GM13977 (cell line): ENCODE measurements at regions not wholly inside any gene's neighbourhood (a gene's known extent, or its start where the extent isn't known, plus 50 kb on each side); places are given as distances from the start of the nearest gene placed in this dataset.

Experiments
- DNase-seq: peaks from one replicate; pipeline ENCODE4 v3.0.0; 2012; ENCODE audit warnings: low spot score
- in situ Hi-C: fragments of 300-500 bp; cut with MboI; formaldehyde crosslinking; loops from one replicate; pipeline ENCODE4 v1.12.0; 2022; ENCODE audit warnings: low sequenced_read_pairs, low pct_unique_long_range_greater_than_20kb, mixed read lengths, inconsistent platforms; ENCODE audit not compliant: unreplicated experiment
- TF ChIP-seq, protein P1 (sequence below): IDR thresholded peaks from 2 replicates; pipeline ENCODE4 v1.5.1; 2012; ENCODE audit warnings: mild to moderate bottlenecking, control low read depth; ENCODE audit not compliant: insufficient read depth; ENCODE audit errors: extremely low read depth, missing control alignments

DNA sequence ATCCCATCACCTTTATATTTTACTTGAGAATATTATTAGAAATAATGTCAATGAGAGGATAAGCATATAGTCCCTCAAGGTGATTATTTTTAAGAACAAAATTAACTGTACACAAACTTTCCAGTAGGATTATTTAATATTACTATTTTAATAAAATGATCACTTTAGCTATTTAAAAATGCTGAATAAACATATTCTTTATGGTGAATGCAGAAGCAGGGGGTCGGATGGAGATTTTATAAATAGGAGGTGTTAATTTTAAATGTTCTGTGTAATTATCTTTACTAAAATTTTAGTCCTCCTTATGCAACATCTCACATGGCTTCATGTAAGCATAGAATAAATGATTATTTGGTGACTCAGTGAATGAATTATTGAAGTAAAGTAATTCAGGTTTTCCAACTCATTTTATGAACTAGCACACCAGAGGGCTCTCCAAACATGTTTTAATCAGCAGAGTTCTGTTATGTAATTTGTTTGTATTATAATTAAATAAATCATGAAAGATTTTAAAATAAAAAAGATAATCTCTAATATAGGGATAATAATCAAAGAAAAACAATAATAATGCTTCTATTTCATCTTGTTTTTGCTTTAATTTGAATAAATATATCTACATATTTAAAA is 1635.2 kb downstream of the EFNB2 start:
- TF ChIP-seq, protein P1, sequence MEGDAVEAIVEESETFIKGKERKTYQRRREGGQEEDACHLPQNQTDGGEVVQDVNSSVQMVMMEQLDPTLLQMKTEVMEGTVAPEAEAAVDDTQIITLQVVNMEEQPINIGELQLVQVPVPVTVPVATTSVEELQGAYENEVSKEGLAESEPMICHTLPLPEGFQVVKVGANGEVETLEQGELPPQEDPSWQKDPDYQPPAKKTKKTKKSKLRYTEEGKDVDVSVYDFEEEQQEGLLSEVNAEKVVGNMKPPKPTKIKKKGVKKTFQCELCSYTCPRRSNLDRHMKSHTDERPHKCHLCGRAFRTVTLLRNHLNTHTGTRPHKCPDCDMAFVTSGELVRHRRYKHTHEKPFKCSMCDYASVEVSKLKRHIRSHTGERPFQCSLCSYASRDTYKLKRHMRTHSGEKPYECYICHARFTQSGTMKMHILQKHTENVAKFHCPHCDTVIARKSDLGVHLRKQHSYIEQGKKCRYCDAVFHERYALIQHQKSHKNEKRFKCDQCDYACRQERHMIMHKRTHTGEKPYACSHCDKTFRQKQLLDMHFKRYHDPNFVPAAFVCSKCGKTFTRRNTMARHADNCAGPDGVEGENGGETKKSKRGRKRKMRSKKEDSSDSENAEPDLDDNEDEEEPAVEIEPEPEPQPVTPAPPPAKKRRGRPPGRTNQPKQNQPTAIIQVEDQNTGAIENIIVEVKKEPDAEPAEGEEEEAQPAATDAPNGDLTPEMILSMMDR, result no peak
- in situ Hi-C loops, result no loop called here
- DNase-seq, result no peak

DNA sequence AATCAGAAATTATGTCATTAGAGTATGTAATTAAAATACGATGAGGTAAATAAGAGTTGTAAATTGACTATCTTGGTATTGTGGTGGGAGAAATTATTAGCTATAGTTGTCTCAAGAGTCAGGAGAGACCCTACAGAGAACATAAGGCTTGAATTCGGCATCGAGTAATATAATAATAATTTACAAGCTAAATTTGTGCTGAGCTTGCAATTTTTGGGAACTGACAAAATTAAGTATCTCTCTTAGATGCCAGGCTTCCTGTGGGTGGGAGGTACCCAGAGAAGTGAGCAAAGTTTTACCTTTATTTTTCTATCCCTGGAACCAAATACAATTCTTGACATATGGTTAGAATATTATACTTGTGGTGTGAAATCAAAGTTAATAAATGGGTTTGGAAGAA is 1637.0 kb downstream of the EFNB2 start:
- DNase-seq, result no peak
- TF ChIP-seq, protein P1, result no peak
- in situ Hi-C loops, result no loop called here

DNA sequence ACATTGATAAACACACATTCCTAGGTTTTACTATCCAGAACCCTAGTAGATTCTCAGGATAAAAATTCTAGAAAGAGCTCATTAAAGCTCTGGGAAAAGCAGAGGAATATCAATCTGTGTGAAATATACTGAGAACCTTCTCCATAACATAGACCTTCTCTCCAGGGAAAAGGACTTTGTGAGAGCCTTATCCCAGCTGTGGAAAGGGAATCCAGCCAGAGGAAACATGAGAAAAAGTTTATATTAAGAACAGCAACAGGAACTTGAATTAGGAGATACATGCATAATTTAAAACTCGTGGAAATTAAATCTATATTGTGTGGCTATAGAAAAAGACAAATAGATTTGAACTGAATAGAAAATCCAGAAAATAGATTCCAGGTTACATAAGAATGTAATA is 1639.9 kb downstream of the EFNB2 start:
- in situ Hi-C loops, result no loop called here
- TF ChIP-seq, protein P1, result no peak
- no peak for DNase-seq

DNA sequence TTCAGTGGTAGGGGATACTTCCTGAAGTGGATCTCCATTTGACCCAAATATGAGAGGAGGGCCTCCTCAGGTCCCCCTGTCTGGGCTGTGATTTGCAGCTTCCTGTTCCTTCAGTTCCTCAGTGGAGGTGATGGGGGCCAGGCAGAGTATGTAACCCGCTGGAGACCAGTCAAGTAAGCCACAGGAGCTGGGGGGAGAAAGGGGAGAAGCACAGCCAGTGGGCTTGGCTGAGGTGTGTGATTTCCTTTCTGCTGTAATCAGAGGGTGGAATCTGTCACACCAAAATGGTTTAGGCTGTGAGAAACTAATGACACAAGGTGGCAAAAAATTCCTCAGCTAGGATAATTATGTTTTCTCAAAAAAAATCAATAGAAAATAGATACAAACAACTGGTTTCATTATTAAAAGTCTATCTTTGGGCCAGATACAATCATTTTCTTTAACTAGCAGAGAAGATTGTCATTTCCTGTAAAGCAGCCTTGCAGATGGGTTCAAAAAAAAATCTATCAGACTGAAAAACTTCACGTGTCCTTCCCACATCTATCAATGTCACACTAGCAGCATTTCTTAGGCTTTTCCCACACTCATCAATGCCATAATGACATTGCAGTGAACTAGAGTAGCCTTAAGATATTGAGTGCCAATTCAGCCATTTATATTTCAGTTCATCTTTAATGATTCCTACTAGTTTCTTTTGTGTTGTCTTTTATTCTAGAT is 1660.3 kb downstream of the EFNB2 start:
- TF ChIP-seq, protein P1, result no peak
- no peak for DNase-seq
- in situ Hi-C loops, result no loop called here

DNA sequence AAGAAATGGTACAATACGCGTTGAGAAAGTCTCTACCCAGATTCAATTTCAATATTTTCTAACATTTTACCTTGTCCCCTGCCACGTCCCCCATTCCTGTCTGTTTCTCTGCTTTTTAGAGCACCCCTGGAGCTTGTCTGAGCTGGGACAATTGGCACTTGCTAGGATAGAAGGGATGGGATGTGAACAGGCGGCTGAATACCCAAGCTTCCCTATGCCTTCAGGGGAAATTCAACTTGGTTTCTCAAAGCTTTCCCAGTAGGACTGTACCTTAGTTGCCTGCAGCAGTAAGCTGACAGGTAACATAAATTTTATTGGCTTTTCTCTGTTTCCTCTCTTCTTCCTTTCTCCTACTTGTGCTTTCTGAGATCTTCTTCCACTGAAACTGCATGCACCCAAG is 1663.3 kb downstream of the EFNB2 start:
- DNase-seq, result no peak
- in situ Hi-C loops, result no loop called here
- TF ChIP-seq, protein P1, result no peak

DNA sequence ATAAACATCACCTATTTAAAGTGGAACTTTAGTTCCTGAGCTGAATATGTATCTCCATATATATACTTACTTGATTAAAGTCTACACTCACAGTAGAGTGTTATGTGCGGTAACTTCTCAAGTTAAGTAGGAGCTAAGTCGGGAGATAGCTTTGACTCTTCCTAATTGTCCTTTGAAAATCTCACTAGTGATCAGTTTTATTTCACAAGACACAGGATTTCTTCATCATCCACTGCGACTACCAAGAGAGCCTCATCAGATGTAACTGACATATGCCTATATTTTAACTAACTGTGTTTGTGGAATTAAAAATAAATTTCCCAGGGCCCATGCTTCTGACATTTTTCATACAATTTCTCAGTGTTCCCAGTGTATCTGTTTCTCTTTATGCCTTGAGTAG is 1664.0 kb downstream of the EFNB2 start:
- no peak for DNase-seq
- TF ChIP-seq, protein P1, result no peak
- in situ Hi-C loops, result no loop called here

DNA sequence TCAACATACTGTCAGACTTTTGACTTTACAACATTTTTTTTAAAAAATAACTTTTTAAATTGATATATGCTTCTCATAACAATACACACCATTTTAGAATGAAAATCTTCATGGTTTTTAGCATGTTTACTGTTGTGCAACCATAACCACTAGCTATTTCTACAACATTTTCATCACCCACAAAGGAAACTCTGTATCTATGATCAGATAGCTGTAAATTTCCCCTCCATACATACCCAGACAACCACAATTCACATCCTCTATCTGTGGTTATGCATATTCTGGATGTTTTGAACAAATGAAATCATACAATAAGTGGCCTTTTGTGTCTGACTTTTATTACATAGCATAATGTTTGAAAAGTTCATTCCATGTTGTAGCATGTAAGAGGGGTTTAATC is 1666.0 kb downstream of the EFNB2 start:
- TF ChIP-seq, protein P1, result no peak
- in situ Hi-C loops, result no loop called here
- no peak for DNase-seq
